DND-41 (cell line): ENCODE measurements at regions not wholly inside any gene's neighbourhood (a gene's known extent, or its start where the extent isn't known, plus 50 kb on each side); places are given as distances from the start of the nearest gene placed in this dataset.

Source experiments
- CTCF ChIP-seq: IDR thresholded peaks from 2 replicates; pipeline ENCODE4 v1.5.1; 2012; ENCODE audit warnings: borderline replicate concordance, low read length, moderate library complexity, mild to moderate bottlenecking; ENCODE audit not compliant: poor library complexity, severe bottlenecking; ENCODE audit errors: extremely low read depth
- EZH2 ChIP-seq: IDR thresholded peaks from 3 replicates; pipeline ENCODE4 v1.6.1; 2012; ENCODE audit warnings: borderline replicate concordance, low read depth, mild to moderate bottlenecking, moderate library complexity, low read length, inconsistent platforms; ENCODE audit not compliant: severe bottlenecking

- TF ChIP-seq CTCF (no peak), EZH2 (no peak)
These were observed 3900.6 kb upstream of the OR11H1 start for GRCh38 chr22:11627436-11627797.
